NCI-H1048 (cell line): ENCODE measurements at regions not wholly inside any gene's neighbourhood (a gene's known extent, or its start where the extent isn't known, plus 50 kb on each side); places are given as distances from the start of the nearest gene placed in this dataset.
"Not testable (repeated sequence)": the region's sequence is repeated elsewhere in the genome, so short reads cannot be mapped to it uniquely, and the experiment has no call there.

Experiments
- DNase-seq: peaks from one replicate; lab custom pipeline; 2025; lab: John Stamatoyannopoulos, UW

DNA sequence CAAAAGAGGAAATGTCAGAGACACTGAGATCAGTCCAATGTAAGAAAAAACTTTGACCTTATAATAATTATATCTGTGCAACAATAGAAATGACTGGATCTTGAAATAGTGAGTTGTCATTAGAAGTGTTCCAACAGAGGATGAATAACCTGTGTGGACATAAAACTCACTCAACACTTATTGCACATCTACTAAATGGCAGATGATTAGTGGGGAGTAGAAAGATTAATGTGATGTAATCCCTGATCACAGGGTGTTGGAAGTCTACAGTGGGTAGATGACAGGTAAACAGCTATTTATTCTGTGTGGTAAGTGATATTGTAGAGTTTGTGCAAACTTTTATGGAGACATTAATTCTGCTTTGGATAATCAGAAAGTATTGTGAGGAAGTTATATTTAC, 177.3 kb upstream of the HMHB1 start:
- no peak for DNase-seq

DNA sequence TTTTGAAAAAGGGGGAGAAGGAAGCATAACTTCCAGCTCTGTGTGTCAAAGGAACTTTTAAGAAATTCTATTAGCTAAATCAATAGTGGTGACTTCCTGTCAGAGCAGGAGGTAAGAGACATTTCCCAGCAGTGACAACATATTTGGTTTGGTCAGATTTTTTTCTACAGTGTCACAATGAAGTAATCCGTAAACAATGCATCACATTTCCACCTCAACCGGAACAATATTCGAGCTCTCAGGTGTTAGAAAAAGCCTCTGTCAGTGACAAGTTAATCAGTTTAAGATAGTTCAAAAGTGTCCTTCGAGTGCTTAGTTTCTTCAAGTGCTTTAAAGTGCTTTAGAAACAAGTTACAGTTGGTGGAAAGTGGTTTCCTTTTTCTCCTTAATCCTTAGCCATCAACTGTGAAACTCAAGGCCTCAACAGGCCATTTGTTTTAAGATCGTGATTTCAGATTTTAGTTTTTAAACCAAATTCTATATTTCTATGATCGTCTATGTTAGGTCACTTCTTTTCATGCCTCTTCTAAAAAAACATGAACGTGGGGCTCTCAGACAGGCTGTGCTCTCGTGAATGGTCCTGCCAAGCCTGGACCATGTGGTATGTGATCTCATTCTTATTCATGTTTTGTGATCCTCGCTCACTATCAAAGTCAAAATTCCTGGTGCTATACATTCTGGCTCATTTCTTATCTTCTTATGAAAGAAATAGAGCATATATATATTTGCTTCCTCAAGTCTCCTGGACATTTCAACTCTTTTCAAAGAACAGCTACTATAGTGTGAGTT, 181.9 kb upstream of the HMHB1 start:
- no peak for DNase-seq

DNA sequence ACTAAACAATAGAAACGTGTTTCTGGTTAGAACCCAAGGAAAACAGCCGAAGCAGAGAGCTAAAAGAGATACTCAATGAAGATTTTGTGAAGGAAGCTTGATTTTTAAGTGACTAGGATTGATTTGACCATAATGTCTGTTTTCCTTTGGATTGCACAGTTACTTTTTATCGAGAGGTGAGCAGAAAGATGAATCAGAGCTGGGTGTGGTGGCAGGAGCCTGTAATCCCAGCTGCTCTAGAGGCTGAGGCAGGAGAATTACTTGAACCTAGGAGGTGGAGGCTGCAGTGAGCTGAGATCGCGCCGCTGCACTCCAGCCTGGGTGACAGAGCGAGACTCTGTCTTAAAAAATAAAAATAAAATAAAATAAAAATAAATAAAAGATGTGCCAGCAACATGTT, 186.9 kb upstream of the HMHB1 start:
- DNase-seq: not testable (repeated sequence)

DNA sequence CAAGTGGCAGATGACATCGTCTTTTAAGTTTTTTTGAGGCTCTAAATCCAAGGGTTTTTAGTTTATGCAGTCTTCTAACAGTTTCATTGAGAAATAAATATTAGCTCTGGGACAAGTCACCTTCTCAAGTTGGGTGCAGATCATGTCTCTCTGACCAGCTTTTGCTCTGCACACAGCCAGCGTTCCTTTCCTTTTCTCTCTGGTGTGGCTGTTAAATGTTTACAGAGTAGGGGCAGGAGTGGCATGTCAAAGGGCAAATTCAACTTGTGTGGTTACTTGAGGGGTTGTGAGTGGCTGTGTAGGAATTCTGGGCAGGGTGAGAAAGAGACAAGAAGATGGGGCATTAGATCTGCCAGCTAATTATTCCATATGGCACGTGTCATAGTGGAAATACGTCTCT, 187.5 kb upstream of the HMHB1 start:
- DNase-seq: no peak

DNA sequence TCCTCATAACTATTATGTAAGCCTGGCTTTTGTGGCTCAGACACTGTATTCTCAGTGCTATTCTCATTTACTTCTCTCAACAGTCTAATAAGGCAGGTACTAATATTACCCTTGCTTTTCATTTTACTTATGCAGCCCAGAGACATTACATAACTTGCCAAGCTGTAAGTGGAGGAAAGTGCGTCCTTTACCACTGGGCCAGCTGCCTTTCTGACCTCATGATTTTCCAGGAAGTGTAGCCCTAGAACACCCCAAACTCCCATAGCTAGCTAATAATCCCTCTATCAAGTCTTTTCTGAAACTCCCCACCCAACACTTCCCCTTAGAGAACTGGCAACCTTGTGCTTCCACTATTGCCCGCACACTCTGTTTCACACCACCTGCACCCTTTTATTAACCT, 192.9 kb upstream of the HMHB1 start:
- no peak for DNase-seq

DNA sequence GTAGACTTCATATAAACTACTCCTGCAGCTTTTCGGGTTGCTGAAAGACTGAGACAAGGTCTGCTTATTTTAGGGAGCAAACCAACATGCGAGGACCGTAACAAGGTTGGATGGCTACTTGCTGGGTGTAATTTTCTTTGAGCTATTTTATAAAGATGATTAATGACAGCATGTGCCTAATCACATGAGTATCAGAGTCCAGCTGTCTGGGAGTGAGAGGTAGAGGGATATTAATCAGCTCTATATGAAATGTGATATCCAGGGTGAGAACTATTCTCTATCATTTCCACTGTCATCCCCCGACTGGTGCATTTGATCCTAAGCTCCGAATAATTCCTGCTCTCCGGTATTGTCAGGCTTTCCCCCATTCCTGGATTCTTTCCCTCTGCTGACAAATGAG, 193.8 kb upstream of the HMHB1 start:
- DNase-seq: no peak

DNA sequence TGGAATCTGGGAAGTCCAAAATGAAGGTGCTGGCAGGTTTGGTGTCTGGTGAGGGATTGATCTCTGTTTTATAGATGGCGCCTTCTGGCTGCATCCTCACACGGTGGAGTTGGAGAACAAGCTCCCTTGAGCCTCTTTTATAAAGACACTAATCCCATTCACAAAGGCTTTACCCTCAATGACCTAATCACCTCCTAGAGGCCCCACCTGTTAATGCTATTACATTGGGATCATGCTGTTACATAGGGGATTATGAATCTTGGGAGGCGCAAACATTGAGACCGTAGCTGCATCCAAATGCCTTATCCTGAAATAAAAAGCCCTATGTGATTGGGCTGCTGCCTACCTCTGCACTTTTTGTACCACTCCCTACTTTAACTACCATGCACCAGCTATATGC, 197.1 kb upstream of the HMHB1 start:
- DNase-seq: no peak

DNA sequence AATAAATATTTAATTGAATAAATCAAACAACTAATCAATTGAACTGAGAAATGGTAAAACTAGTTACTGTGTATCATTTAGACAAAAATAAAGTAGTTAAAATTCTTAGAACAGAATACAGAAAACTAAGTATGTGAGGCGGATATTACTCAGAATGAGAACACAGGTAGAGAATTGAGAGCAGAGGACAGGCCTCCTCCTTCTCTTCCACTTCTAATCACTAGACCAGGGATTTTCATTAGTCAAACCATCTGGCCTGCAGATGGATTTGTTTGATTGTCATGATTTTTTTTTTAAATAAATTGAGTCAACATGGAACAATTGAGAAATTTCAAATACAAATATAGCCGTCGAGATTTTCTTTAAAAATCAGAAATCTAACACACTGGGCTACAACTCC, 198.6 kb upstream of the HMHB1 start:
- no peak for DNase-seq

DNA sequence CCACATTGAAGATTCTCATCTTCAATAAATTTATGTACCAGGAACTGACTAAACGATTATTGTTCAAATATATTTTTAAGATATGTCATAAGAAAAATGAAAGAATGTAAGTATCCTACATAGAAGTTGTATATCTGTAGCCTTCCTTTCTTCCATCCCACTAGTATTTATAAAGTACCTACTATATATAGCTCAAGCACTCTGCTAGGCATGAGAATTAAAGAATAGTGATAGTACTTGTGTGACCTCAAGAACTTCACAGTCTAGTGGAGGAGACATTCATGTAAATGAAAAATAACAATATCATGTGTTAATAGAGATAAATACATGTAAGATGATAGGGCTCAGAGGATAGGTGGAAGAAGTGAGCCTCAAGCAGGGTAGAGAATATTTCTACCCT, 201.0 kb upstream of the HMHB1 start:
- no peak for DNase-seq

DNA sequence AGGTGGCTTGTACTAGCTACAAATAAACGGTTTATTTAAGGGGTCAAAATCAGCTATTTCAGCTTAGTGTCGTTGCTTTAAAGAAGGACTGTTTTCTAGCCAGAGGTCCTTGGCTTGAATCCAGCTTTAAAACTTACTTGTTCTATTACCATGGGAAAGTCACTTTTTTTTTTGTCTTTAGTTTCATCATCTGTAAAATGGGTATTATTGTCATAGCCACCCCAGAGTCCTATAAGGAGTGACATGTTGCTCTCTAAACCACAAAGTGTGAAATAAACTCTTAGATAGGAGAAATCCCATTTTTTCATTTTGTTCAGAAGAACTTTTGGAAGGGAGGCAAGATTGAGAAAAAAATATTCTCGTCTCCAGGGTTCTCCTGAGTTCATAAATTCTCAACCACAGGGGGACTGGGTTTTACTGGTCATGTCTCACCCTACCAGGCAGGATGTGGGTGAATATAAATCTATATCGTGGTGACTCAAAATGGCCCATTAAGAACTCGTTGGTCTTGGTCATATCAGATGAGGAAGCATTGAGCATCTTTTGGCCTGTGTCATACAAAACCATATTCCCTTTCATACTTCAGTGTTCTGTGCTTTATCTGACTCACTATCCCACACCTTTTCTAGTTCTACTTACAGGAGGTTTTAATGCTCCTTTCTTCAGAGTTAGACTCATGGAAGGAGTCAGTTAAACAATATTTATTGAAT, 202.7 kb upstream of the NR3C1 start:
- DNase-seq: no peak

DNA sequence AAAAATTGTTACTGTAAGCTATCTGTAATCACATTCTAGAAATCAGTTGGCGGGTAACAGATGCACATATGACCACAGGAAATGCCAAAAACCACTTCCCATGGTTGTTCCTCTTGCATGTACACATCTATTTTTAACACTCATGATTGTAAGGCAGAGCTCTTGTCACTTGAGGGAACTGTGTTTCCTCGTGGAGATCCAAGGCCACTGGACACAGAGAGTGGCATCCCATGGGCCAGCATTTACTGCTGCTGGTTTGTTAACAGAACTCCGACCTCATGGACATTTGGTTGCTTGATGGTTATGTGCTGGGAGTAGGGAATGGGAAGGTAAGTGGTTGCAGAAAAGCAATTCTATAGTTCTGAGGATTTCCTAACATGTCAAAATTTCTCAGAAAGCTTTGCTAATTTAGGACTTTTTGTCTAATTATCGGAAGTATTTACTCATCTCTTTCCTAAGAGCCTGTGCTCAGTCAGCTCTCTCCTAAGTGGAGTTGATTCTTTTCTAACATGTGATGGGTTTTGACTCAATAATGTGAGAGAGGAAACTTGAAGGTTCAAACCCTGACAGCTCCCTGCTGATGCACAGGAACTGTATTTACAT, 202.0 kb upstream of the NR3C1 start:
- DNase-seq: no peak

DNA sequence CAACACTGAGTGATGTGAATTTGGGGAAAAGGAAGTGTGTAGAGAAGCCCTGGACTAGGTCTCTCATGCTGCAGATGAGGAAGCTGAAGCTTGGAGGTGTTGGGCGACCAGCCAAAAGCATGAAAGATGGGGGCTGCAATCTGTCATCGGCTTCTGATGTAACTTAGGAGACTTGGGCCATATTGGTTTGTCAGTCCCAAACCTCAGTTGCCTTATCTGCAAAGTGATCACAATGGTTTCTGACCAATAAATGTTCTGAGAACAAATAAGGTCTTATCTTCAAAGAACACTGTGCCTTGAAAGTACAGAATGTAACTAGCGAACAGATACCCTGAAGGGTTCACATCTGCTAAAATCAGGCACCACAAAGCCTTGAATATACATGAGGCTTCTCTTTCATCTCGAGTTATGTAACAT, 198.4 kb upstream of the NR3C1 start:
- no peak for DNase-seq

DNA sequence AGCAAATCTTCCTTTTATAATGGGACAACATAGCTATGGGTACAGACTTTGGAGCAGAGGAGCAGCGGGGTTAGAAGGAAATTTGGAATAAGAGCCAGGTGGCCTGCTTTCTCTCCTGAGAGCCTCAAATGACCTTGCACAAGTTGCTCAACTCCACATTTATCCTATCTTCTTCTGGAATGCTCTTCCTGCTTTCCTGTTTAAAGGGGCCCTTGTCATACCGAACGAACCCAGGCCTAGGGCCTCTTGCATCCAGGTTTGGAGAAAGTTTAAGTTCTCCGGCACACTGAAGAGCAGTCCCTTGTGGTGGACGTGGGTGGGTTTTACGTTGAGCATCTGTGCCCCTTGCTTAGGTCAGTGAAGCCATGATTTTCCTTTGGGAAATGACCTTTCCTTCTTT, 197.9 kb upstream of the NR3C1 start:
- no peak for DNase-seq

DNA sequence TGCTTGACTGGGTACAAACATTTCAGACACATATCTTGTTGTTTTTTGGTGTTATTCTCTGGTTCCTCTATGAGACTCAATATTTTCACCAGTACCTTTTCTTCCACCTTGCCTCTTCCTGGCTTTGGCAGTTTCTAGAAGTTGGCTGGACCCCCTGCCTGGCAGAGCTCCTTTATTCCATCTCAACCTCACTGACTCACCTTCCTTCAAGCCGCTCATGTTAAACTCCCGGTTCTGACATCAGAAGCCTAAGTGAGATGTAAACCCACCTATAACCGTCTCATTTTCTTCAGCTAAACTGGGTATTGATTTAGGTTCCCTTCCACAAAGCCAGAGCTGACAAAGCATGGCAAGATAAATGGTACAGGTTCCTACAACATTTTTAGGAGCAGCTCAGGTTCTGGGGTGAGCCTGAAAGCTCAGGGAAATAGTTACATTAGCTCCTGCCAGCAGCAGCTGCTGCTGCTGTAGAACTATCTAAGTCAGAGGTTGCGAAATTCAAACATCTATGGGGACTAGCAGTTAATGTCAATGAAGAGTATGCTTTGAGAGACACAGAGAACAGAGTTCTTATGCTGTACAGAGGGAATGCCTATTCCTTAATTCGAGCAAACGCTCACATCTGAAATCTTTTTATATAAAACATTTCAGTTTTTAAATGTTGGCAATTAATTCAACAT, 197.1 kb upstream of the NR3C1 start:
- no peak for DNase-seq

DNA sequence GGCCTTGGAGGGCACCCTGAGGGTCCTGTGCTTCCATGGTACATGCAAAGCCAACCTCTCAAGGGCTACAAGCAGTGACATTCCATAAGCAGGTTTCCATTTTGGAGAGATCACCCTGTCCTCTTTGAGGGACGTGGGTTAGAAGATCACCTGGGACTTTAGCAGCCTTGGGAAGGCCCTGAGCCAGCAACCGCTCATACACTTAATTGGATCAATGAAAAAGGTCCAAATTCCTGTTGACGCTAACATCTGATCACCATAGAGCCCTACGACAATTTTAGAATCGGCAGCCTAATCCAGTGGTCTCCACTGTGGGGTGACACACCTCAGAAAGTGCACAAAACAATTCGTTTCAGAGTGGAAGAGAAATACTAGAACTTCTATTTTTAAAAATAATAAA, 196.0 kb upstream of the NR3C1 start:
- DNase-seq: no peak

DNA sequence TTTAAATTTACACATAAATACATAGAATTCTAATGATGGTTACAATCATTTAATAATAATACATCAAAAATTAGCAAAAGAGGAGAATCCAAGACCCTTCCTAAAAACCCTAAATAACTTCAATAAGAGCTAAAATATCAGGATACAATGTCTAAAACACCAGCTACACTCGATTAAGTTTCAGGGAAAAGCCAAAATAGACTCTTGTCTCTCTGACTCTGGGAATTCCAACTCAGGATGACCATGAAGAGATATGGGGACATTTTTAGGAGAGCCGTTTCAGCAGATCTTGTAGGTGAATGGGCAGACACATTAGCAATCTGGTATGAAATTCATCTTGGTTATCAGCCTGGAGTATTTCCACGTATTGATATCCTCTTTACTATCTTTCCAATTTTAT, 193.3 kb upstream of the NR3C1 start:
- no peak for DNase-seq

DNA sequence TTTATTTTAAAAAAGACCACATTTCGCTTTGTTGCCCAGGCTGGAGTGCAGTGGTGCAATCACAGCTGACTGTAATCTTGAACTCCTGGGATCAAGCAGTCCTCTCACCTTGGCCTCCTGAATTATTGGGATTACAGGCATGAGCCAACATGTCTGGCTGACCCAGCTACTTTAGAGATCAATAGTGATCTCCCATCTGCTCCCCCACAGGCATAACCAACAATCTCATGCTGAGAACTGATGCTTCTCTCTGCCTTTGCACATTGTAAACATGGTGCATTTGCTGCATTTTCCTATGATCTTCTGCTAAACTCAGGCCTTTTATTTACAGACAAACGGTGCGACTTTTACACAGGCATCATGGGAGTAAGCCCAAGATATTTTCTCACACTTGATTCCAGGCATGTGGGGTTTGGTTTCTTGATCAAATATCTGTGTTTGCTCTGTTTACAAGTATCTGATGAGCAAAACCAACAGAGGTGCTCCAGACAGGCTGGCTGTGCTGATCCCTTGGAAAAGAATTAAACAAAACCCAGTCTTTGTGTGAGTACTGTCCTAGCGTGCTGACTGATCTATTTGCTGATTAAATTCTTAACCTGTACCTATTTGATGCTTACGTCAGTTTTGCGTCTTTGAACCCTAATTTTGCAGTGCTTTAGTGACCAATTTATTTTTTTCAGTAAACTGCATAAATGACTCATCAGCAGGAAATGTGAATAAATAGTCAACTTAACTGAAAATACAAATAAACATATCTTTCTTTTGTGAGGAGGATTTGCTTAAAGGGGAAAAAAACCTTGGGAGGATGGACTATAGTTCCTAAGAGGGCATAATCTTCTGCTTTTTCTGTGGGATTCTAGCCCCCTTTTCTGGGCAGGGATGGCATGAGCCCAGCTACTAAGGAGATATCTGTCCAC, 191.7 kb upstream of the NR3C1 start:
- no peak for DNase-seq

DNA sequence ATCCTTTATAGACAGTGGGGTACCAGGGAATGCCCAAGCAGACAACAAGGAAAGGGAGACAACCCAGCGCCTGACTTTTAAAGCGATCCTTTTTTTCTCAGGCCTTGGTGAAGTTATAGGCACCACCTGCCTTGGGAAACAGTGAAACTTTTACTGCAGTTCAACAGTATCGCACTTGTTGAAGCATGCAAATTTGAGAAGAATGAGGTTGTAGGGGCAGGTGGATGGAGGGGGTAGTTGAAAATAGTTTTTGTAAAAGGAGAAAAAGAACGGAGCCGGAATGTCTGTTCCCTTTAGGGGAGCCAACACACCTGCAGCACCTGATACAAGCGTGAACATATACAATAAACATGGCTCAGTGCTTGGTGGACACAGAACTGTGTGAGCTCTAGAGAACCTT, 190.2 kb upstream of the NR3C1 start:
- DNase-seq: no peak

DNA sequence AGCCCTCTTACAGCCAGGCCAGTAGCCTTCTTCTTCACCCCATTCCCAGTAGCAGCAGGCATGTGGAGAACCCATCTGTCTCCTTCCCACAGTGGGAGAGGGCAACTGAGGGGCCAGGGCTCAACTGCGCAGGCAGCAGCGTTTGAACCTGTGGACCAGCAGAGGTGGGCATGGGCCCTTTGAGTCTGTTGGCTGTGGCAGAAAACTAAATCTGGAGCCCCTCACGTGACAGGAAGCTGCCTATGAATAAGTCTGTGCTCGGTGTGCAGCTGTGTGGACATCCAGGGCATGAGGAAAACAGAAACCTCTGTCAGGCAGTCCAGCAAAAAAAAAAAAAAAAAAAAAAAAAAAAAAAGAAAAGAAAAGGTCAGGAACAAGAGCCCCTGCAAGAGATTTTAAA, 189.2 kb upstream of the NR3C1 start:
- no peak for DNase-seq

DNA sequence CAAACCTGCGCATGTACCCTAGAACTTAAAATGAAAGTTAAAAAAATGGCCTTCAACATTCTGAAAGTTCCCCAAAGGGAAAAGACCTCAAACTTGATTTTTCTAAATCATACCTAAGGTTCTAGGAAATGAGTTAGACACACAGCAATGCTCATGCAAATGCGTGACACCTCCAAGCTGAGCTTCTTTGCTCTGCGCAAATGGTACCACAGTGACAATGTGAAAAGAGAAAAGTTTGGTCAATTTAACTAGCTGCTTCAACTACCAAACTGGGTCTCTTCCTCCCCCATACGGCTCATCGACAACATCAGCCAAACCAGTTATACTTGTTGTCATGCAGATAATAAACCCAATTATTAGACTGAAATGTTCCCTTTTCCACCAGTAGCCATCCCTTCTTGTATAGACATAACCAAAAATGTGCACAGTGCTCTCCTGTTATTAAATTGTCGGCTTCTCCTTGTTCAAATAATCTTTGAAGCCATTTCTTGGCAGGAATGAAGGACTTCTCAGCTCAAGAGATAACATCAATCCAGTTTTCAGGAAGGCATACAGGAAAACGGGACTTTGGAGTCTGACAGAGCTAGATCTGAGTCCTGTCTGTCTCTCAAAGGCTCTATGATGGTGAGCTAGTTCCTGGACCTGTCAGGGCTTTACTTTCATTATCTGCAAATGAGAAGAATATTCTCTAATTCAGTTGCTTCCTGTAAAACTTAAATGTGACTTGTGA, 185.6 kb upstream of the NR3C1 start:
- DNase-seq: no peak

DNA sequence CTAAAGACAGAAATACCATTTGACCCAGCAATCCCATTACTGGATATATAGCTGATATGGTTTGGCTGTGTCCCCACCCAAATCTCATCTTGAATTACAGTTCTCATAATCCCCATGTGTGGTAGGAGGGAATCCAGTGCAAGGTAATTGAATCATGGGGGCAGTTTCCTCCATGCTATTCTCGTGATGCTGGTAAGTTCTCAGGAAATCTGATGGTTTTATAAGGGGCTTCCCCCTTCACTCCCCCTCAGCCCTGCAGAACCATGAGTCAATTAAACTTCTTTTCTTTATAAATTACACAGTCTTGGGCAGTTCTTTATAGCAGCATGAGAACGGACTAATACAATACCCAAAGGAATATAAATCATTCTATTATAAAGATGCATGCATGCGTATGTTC, 184.6 kb upstream of the NR3C1 start:
- not testable (repeated sequence) for DNase-seq
